Sigmoid colon (tissue), 6 donors: ENCODE measurements at regions not wholly inside any gene's neighbourhood (a gene's known extent, or its start where the extent isn't known, plus 50 kb on each side); places are given as distances from the start of the nearest gene placed in this dataset.

Source experiments
- DNase-seq: peaks from one replicate; pipeline ENCODE4 v3.0.0-alpha.2; 2019
- H3K27ac ChIP-seq, 4 donors: fragments of 200-600 bp; sonication (generic); one replicate each; pipeline ENCODE4 v1.5.1; 2016 to 2019; ENCODE audit warnings: mild to moderate bottlenecking in 1 of 4
- H3K27me3 ChIP-seq, 3 donors: fragments of 200-600 bp; sonication (generic); one replicate each; pipeline ENCODE4 v1.5.1; 2019; ENCODE audit warnings: mild to moderate bottlenecking in 1 of 3
- H3K36me3 ChIP-seq, 4 donors: fragments of 200-600 bp; sonication (generic); one replicate each; pipeline ENCODE4 v1.5.1; 2016 to 2019
- H3K4me1 ChIP-seq, 4 donors: fragments of 200-600 bp; sonication (generic); one replicate each; pipeline ENCODE4 v1.5.1; 2017 to 2019
- H3K4me3 ChIP-seq, 4 donors: fragments of 200-600 bp; sonication (generic); one replicate each; pipeline ENCODE4 v1.5.1; 2017 to 2019; ENCODE audit warnings: mild to moderate bottlenecking in 2 of 4, moderate library complexity in 1 of 4
- H3K9me3 ChIP-seq, 4 donors: fragments of 200-600 bp in 3 of 4; sonication (generic) in 3 of 4; one replicate each; pipeline versions ENCODE4 v1.5.1 to v1.6.1; 2013 to 2019
- EP300 ChIP-seq, 4 donors: sonication (generic); formaldehyde crosslinking; IDR thresholded peaks; one replicate each; pipeline ENCODE4 v1.6.1; 2017; ENCODE audit warnings: antibody characterized with exemption in 4 of 4
- POLR2A ChIP-seq, 2 donors: fragments of 450-650 bp; IDR thresholded peaks; one replicate each; pipeline ENCODE4 v1.6.1; 2016; ENCODE audit warnings: antibody characterized with exemption in 2 of 2, mild to moderate bottlenecking in 2 of 2, moderate library complexity in 2 of 2
- POLR2AphosphoS5 ChIP-seq, 4 donors: sonication (generic); formaldehyde crosslinking; IDR thresholded peaks; one replicate each; pipeline ENCODE4 v1.6.1; 2017; ENCODE audit warnings: antibody characterized with exemption in 4 of 4
- WGBS, 2 donors: extraction: QIAGEN DNeasy Blood & Tissue Kit; methylation state at CpG; one replicate each; pipeline ENCODE4 v1.1.7; 2013; 5-methylcytosine and 5-hydroxymethylcytosine counted together
- intact Hi-C: fragments of 100-400 bp; cut with DNase I; formaldehyde crosslinking; loops from one replicate; pipeline ENCODE4 v1.15.1; 2023
- TF ChIP-seq, protein P1 (sequence below), 4 experiments: fragments of 450-650 bp in 3 of 4; fragments of 200-600 bp in 1 of 4; IDR thresholded peaks; one replicate each; pipeline ENCODE4 v1.5.1; 2016 to 2019; ENCODE audit warnings: antibody characterized with exemption in 4 of 4, mild to moderate bottlenecking in 3 of 4, moderate library complexity in 2 of 4
- donor health status: healthy with polysubstance abuse.
- donor health status: healthy.

DNA sequence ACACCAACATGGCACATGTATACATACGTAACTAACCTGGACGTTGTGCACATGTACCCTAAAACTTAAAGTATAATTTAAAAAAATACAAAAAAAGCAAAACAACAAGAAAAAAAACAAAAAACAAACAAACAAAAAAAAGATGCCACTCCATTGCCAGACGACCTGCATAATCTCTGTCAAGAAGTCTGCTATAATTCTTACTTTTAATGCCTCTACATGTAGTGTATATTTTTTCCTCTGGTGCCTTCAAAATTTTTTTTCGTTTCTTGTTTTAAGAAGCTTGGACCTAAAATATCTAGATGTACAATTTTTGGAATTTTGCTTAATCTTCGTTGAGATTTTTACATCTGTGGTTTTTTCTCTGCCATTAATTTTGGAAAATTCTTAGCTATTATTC lies 235.6 kb upstream of the ZNF521 start:
- Histone ChIP-seq H3K4me1 (no peaks in the 10 kb centered on the region), H3K27ac (no peak overlapping the region), H3K36me3 (no peaks in the 10 kb centered on the region), H3K9me3 (peaks cover 0 to 6% (median 0%) of the 10 kb centered on the region in 4 donors), H3K27me3 (no peaks in the 10 kb centered on the region), H3K4me3 (no peak overlapping the region)
- 86 to 90% methylated on average over 5 of the region's 5 CpGs for WGBS, 2 donors
- TF ChIP-seq POLR2A (IDR thresholded peaks at IDR 0.05) (no peak), POLR2AphosphoS5 (IDR thresholded peaks at IDR 0.05) (no peak), EP300 (IDR thresholded peaks at IDR 0.05) (no peak)
- TF ChIP-seq, protein P1, sequence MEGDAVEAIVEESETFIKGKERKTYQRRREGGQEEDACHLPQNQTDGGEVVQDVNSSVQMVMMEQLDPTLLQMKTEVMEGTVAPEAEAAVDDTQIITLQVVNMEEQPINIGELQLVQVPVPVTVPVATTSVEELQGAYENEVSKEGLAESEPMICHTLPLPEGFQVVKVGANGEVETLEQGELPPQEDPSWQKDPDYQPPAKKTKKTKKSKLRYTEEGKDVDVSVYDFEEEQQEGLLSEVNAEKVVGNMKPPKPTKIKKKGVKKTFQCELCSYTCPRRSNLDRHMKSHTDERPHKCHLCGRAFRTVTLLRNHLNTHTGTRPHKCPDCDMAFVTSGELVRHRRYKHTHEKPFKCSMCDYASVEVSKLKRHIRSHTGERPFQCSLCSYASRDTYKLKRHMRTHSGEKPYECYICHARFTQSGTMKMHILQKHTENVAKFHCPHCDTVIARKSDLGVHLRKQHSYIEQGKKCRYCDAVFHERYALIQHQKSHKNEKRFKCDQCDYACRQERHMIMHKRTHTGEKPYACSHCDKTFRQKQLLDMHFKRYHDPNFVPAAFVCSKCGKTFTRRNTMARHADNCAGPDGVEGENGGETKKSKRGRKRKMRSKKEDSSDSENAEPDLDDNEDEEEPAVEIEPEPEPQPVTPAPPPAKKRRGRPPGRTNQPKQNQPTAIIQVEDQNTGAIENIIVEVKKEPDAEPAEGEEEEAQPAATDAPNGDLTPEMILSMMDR (IDR thresholded peaks at IDR 0.05): no peak
- DNase-seq: no peak
- intact Hi-C loops: no loop called here

DNA sequence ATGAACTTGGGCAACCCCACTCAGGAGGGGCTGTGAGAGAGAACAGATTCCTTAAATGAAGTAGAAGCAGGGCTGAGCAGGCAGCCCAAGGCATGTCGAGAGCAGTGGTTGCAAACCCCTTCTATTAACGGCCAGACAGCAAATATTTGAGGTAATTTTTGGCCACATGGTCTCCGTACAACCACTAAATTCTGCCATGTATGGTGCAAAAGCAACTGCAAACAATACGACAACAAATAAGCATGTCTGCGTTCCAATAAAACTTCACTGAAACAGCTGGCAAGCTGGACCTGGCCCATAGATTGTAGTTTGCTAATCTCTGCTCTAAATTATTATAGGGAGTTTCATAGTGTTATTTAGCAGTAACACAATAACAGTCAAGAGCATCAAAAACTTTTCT lies 217.0 kb upstream of the ZNF521 start:
- no peaks in the 10 kb centered on the region for H3K9me3 ChIP-seq
- intact Hi-C loops: no loop called here
- H3K4me1 ChIP-seq: no peaks in the 10 kb centered on the region

DNA sequence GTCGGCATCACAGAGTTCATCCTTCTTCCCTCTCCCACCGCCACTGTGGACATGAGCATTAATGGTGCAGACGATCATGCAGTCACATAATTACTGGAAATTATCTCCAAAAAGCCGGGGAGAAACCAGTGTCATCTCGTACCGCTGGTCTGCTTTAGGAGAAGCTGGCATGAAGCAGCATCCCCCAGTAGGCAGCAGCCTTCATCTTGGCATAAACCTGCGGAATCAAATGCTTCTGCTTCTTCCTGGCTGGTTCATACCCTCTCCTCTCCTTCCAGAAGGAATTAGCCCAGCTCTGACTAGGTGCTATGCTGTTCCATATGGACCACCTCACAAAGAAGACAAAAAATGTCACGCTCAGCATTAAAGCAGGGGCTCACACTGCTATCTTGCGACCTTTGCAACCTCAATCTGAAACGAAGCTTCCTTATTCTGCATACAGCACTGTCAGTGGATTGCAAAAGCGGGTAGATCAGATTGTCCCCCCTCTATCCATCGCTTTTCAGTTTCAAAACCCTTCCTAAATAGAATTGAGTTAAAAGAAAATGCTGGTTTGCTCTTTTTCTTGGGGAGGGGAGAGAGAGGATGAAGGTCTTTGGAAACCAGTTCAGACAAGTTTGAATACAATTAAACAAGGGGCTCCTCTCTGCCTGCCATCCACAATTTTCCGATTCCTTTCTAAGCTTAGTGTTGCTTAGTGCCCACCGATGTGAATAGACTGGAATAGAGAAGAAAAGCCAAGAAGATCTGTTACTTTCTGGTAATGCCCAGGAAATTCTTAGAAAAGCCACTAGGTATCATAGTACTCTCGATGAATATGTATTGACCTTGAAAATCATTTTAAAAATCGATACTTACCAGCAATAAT lies 212.1 kb upstream of the ZNF521 start:
- Histone ChIP-seq H3K27me3 (no peaks in the 10 kb centered on the region), H3K36me3 (no peaks in the 10 kb centered on the region), H3K27ac (no peak overlapping the region), H3K4me1 (peaks cover 0 to 11% (median 8%) of the 10 kb centered on the region in 4 donors), H3K9me3 (no peaks in the 10 kb centered on the region), H3K4me3 (no peak overlapping the region)
- intact Hi-C loops: no loop called here
- 89 to 90% methylated on average over 16 of the region's 16 CpGs for whole genome bisulfite sequencing, 2 donors
- TF ChIP-seq POLR2A (IDR thresholded peaks at IDR 0.05): no peak
- TF ChIP-seq, protein P1 (IDR thresholded peaks at IDR 0.05): no peak
- DNase-seq: no peak

More for the DNA sequence above, 217.0 kb upstream of the ZNF521 start:
- H3K27ac ChIP-seq: no peak overlapping the region
- no peaks in the 10 kb centered on the region for H3K27me3 ChIP-seq
- H3K36me3 ChIP-seq: no peaks in the 10 kb centered on the region
- no peak overlapping the region for H3K4me3 ChIP-seq
- WGBS, 2 donors: 50 to 65% methylated on average over 5 of the region's 5 CpGs
- no peak for DNase-seq
- TF ChIP-seq EP300 (IDR thresholded peaks at IDR 0.05) (no peak), POLR2AphosphoS5 (IDR thresholded peaks at IDR 0.05) (no peak), POLR2A (IDR thresholded peaks at IDR 0.05) (no peak)
- TF ChIP-seq, protein P1 (IDR thresholded peaks at IDR 0.05): no peak

DNA sequence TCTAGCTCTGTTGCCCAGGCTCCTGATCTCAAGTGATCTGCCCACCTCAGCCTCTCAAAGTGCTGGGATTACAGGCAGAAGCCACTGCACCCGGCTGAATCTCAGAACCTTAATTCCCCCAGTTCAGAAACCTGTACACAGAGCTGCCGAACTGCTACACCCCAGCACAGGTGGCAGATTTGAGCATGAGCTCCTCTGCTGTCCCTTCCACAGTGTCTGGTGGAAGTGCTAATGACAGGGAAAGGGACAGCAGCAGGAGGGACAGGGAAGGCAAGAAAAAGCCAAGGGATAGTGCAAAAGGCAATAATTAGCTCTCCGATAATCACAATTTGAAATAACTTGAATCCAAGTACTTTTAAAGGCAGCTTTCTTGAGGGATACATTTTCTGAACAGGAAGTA lies 211.4 kb upstream of the ZNF521 start:
- no peak overlapping the region for H3K4me3 ChIP-seq
- TF ChIP-seq POLR2AphosphoS5 (IDR thresholded peaks at IDR 0.05) (no peak), EP300 (IDR thresholded peaks at IDR 0.05) (no peak), POLR2A (IDR thresholded peaks at IDR 0.05) (no peak)
- TF ChIP-seq, protein P1 (IDR thresholded peaks at IDR 0.05): no peak
- no peak for DNase-seq
- no peak overlapping the region for H3K27ac ChIP-seq
- intact Hi-C loops: no loop called here
- H3K9me3 ChIP-seq: no peaks in the 10 kb centered on the region
- WGBS, 2 donors: 89 to 91% methylated on average over 3 of the region's 3 CpGs
- H3K27me3 ChIP-seq: no peaks in the 10 kb centered on the region
- H3K36me3 ChIP-seq: no peaks in the 10 kb centered on the region
- H3K4me1 ChIP-seq: peaks cover 0 to 11% (median 8%) of the 10 kb centered on the region in 4 donors
